Glutamatergic neuron (in vitro differentiated cells): ENCODE measurements at regions not wholly inside any gene's neighbourhood (a gene's known extent, or its start where the extent isn't known, plus 50 kb on each side); places are given as distances from the start of the nearest gene placed in this dataset.

Experiments
- DNase-seq: peaks from one replicate; pipeline ENCODE4 v3.0.0; 2022
- H3K27ac Mint-ChIP-seq: one replicate; pipeline ENCODE4 v1.8.0; 2020; ENCODE audit warnings: mild to moderate bottlenecking, mixed read lengths, inconsistent platforms; ENCODE audit not compliant: unreplicated experiment
- H3K27me3 Mint-ChIP-seq: one replicate; pipeline ENCODE4 v1.8.0; 2020; ENCODE audit warnings: mild to moderate bottlenecking, moderate library complexity, mixed read lengths, inconsistent platforms; ENCODE audit not compliant: unreplicated experiment
- H3K36me3 Mint-ChIP-seq: one replicate; pipeline ENCODE4 v1.8.0; 2020; ENCODE audit warnings: mild to moderate bottlenecking, mixed read lengths, inconsistent platforms; ENCODE audit not compliant: unreplicated experiment
- H3K4me1 Mint-ChIP-seq: one replicate; pipeline ENCODE4 v1.8.0; 2020; ENCODE audit warnings: mild to moderate bottlenecking, low read depth, mixed read lengths, inconsistent platforms; ENCODE audit not compliant: unreplicated experiment
- H3K4me3 Mint-ChIP-seq: one replicate; pipeline ENCODE4 v1.8.0; 2020; ENCODE audit warnings: mild to moderate bottlenecking, mixed read lengths, inconsistent platforms; ENCODE audit not compliant: unreplicated experiment
- H3K9me3 Mint-ChIP-seq: one replicate; pipeline ENCODE4 v1.8.0; 2020; ENCODE audit warnings: mild to moderate bottlenecking, moderate library complexity, mixed read lengths, inconsistent platforms; ENCODE audit not compliant: unreplicated experiment
- TF ChIP-seq, protein P1 (sequence below): fragments of 200-600 bp; sonication (generic); IDR thresholded peaks from one replicate; pipeline ENCODE4 v1.5.0; 2021; ENCODE audit not compliant: partially characterized antibody, unreplicated experiment

DNA sequence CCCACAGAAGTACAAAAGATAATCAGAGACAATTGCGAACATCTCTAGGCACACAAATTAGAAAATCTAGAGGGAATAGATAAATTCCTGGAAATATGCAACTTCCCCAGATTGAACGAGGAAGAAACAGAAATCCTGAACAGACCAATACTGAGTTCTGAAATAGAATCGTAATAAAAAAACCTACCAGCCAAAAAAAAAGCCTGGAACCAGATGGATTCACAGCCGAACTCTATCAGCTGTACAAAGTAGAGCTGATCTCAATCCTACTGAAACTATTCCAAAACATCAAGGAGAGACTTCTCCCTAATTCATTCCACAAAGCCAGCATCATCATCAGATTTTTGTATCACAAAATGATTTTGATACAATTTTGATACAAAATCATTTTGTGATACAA lies 206.4 kb downstream of the REEP3 start:
- H3K27me3 Mint-ChIP-seq: peaks cover 3% of the 10 kb centered on the region
- no peak overlapping the region for H3K4me3 Mint-ChIP-seq
- TF ChIP-seq, protein P1, sequence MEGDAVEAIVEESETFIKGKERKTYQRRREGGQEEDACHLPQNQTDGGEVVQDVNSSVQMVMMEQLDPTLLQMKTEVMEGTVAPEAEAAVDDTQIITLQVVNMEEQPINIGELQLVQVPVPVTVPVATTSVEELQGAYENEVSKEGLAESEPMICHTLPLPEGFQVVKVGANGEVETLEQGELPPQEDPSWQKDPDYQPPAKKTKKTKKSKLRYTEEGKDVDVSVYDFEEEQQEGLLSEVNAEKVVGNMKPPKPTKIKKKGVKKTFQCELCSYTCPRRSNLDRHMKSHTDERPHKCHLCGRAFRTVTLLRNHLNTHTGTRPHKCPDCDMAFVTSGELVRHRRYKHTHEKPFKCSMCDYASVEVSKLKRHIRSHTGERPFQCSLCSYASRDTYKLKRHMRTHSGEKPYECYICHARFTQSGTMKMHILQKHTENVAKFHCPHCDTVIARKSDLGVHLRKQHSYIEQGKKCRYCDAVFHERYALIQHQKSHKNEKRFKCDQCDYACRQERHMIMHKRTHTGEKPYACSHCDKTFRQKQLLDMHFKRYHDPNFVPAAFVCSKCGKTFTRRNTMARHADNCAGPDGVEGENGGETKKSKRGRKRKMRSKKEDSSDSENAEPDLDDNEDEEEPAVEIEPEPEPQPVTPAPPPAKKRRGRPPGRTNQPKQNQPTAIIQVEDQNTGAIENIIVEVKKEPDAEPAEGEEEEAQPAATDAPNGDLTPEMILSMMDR: no peak
- H3K36me3 Mint-ChIP-seq: no peaks in the 10 kb centered on the region
- peaks cover 12% of the 10 kb centered on the region for H3K4me1 Mint-ChIP-seq
- H3K27ac Mint-ChIP-seq: no peak overlapping the region
- DNase-seq: no peak
- H3K9me3 Mint-ChIP-seq: no peaks in the 10 kb centered on the region

DNA sequence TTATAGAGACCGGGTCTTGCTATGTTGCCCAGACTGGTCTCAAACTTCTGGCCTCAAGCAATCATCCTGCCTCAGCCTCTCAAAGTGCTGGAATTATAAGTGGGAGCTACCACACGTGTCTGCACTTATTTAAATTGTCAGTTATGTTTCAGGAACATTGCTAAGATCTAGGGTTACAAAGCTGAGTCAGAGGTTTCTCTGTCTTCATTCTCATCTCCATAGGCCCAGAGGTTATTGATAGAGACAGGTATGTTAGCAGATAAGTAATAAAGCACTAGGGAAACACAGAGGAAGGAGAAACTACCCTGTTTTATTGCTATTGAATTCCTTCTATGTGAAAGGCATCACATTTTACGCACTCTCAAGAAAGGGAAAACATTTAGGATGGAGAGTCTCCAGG lies 214.1 kb downstream of the REEP3 start:
- no peaks in the 10 kb centered on the region for H3K9me3 Mint-ChIP-seq
- no peaks in the 10 kb centered on the region for H3K27me3 Mint-ChIP-seq
- peaks cover 4% of the 10 kb centered on the region for H3K4me1 Mint-ChIP-seq
- TF ChIP-seq, protein P1: no peak
- no peaks in the 10 kb centered on the region for H3K36me3 Mint-ChIP-seq
- no peak for DNase-seq
- H3K4me3 Mint-ChIP-seq: no peak overlapping the region
- H3K27ac Mint-ChIP-seq: no peak overlapping the region

DNA sequence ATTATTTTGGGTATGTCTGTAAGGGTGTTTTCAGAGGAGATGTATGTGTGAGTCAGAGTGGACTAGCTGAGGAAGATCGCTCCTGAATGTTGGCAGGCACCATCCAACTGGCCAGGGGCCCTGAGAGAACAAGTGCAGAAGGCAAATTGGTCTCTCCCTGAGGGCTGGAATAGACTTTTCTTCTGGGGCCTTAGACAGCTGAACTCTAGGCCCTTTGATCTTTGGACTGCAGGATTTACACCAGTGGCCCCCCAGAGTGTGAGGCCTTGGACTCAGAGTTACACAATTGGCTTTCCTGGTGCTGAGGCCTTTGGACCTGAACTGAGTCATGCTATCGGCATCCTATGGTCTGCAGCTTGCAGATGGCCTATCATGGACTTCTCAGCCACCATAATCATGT lies 217.2 kb downstream of the REEP3 start:
- Mint-ChIP-seq H3K4me1 (peaks cover 4% of the 10 kb centered on the region), H3K27me3 (no peaks in the 10 kb centered on the region), H3K27ac (no peak overlapping the region), H3K4me3 (no peak overlapping the region), H3K9me3 (no peaks in the 10 kb centered on the region), H3K36me3 (no peaks in the 10 kb centered on the region)
- TF ChIP-seq, protein P1: no peak
- no peak for DNase-seq

DNA sequence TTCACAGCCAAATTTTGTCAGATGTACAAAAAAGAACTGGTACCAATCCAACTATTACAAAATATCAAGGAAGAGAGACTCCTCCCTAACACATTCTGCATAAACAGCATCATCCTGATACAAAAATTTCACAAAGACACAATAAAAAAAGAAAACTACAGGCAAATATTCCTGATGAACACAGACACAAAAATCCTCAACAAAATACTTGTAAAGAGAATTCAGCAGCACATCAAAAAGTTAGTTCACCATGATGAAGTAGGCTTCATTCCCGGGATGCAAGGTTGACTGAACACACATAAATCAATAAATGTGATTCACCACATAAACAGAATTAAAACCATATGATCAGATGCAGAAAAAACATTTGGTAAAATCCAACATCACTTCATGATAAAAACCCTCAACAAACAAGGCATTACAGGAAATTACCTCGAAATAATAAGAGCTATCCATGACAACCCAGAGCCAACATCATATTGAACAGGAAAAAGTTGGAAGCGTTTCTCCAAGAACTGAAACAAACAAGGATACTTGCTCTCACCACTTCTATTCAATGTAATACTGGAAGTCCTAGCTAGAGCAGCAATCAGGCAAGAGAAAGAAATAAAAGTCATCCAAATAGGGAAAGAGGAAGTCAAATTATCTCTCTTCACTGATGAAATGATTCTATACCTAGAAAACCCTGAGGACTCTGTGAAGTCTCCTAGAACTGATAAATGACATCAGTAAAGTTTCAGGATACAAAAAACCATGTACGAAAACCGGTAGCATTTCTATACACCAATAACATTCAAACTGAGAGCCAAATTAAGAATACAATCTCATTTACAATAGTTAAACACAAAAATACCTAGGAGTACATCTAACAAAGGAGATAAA lies 223.1 kb downstream of the REEP3 start:
- TF ChIP-seq, protein P1: no peak
- no peak for DNase-seq
- Mint-ChIP-seq H3K4me3 (no peak overlapping the region), H3K27me3 (no peaks in the 10 kb centered on the region), H3K9me3 (no peaks in the 10 kb centered on the region), H3K27ac (no peak overlapping the region), H3K36me3 (no peaks in the 10 kb centered on the region), H3K4me1 (no peaks in the 10 kb centered on the region)

DNA sequence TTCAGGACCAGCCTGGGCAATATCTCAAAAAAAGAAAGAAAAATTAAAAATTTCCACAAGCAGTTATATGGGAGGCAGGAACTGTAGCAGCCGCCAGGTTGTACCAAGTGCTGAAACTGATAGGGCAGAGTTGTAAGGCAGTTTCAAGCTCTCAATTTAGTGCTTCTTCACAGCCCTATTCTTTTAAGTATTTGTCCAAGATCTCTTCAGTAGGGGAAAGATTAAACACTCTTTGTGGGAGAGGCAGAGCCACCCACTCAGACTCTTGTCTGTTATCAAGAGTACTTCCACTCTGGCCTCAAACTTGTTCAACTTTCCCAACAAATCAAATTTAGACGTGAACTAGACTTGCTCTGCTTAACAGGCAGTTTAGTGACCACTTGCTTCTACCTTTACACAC lies 228.7 kb downstream of the REEP3 start:
- DNase-seq: no peak
- Mint-ChIP-seq H3K27ac (no peak overlapping the region), H3K27me3 (no peaks in the 10 kb centered on the region), H3K9me3 (peaks cover 2% of the 10 kb centered on the region), H3K36me3 (no peaks in the 10 kb centered on the region), H3K4me1 (no peaks in the 10 kb centered on the region), H3K4me3 (no peak overlapping the region)
- TF ChIP-seq, protein P1: no peak
